ENCODE measurements at regions not wholly inside any gene's neighbourhood (a gene's known extent, or its start where the extent isn't known, plus 50 kb on each side); places are given as distances from the start of the nearest gene placed in this dataset.

GRCh38 chr2:104563398-104563996, 290.4 kb upstream of the POU3F3 start:
- no peak for DNase-seq

DNA sequence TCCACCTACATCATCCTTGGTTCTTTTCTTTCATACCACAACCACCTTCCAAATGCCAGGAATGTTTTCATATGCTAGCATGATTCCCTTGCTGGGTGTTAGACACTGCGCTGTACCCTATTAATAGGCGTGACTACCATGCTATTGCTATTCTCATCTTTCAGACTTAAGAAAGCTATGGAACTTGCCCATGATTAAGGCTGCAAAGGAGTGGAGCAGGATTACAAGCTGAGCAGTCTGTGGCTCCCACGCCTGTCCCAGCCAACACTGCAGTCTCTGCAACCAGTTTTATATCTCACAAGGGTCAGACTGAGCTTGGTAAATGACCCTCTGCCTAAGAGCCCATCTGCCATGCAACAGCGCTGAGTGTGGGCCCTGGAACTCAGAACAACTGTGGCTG, 285.7 kb upstream of the POU3F3 start:
- DNase-seq = no peak

DNA sequence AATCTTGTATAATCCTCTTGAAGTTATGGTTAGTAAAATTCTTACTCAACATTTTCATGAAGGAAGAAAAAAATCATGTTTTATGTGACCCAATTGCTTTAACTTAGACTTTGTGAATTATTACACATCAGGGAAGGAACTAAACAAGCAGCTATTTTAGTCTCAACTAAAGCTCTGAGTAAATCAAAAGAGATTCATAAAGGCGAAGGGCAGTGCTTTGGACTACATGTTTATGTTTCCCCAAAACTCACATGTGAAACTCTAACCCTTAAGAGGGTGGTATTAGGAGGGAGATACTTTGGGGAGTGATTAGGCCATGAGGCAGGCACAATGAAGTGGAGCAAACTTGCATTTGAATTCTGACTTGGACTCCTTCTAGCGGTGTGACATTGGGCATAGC, 283.7 kb upstream of the POU3F3 start:
- DNase-seq = no peak

DNA sequence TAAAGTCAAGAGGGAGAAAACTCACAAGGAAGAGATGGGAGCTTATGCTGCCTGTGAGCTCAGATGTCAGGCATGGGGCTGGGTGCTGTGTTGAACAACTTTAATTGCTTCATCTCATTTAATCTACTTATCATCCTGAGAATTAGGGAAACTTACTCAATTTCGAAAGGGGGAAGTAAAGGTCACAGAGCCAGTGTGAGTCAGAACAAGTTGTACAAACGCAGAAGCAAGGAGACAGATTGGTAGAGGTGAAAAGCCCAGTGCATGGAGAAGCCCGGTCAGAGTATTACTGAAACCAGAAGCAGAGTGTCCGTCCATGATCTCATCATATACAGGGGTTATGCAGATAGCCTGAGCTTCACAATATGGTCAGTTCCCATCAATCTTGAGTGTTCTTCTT, 281.1 kb upstream of the POU3F3 start:
- peak; percentile 48 for DNase-seq

- no peak for DNase-seq
Observed at GRCh38 chr2:104574367-104574766, 279.5 kb upstream of the POU3F3 start.

DNA sequence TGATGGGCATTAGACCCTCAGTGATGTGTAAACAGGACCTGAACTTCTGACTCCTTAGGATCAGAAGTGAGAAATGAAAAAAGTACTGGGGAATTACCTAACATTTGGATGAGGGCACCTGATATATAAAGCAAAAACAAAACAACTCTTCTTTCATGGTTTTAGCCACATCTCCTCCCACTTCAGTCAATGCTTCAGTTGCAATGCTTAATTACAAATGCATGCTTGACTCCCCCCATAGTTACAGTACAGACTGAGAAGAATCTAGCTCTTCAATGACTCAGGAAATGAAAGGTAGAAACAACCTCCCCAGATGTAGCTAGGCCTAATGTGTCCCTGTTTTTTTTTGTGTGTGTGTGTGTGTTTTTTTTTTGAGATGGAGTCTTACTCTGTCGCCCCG, 276.8 kb upstream of the POU3F3 start:
- DNase-seq = no peak

- DNase-seq = no peak
Observed at GRCh38 chr2:104582471-104582870, 271.4 kb upstream of the POU3F3 start.

DNA sequence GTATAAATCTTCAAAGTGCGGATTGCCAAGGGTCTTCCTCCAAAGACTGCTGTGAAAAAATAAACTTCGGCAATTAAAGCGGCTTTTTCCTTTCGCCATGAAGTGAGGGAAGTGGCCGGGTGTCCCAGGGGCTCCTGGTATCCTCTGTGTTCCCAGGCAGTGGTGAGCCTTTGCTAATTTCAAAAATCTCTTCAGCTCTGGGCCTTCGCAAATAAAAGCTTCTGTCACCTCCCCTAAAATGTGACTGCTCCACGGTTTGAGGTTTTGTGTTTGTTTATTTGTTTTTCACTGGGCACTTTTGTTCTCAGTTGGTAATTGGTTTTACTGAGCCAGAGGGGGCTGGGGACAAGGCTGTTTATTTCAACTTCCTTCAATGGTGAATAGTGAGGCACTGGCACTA, 270.1 kb upstream of the POU3F3 start:
- no peak for DNase-seq

DNA sequence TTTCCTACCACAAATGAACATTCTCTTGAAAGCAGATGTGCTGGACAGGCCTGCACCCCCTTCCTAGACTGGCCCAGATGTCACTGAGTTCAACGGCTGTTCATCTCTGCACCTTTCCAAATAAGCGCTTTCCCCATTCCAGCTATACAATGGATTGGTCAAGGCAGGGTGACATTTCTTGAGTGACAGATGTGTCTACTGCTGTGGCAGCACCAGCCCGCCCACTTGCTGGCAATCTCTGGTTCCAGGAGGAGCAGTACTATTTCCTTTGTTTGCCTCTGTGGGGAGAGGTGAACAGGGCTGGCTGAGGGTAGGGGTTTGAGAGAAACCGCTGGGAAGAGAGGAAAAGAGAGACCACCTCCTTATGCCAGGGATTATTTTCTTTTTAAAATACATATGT, 269.5 kb upstream of the POU3F3 start:
- no peak for DNase-seq

DNA sequence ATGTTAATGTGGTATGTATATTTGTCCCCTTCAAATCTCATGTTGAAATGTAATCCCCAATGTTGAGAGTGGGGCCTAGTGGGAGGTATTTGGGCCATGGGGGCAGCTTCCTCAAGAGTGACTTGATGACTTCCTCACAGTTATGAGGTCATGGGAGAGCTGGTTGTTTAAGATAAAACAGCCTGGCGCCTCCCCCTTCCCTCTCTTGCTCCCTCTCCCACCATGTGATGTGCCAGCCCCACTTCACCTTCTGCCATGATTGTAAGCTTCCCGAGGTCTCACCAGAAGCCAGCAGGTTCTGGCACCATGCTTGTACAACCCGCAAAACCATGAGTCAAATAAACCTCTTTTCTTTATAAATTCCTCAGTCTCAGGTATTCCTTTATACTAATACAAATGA, 258.3 kb upstream of the POU3F3 start:
- DNase-seq = no peak

GRCh38 chr2:104597942-104598341, 256.0 kb upstream of the POU3F3 start:
- DNase-seq = no peak

DNA sequence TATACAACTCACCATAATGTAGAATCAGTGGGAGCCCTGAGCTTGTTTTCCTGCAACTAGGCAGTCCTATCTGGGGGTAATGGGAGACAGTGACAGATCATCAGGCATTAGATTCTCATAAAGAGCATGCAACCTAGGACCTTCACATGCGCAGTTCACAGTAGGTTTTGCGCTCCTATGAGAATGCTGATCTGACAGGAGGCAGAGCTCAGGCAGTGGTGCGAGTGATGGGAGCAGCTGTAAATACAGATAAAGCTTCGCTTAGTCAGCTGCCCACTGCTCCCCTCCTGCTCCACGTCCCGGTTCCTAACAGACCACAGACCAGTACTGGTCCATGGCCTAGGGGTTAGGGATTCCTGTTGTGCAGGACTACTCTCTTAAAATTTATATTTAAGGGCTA, 255.3 kb upstream of the POU3F3 start:
- DNase-seq = no peak

- no peak for DNase-seq
Observed at GRCh38 chr2:104599787-104600510, 254.0 kb upstream of the POU3F3 start.

DNA sequence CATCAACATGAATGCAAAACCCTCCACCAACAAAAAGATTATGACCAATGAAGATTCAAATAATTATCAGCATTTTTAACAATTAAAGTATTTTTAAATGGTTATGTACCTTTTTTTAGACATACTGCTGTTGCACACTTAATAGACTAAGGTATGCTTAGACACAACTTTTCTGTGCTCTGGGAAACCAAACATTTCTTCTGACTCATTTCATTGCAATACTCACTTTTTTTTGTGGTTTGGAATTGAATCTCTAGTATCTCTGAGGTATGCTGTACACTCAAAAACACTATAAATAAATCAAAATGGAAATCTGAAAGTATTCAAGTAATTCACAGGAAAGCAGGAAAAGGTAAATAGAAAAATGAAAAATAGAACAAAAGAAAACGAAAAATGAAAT, 247.9 kb upstream of the POU3F3 start:
- DNase-seq = no peak

DNA sequence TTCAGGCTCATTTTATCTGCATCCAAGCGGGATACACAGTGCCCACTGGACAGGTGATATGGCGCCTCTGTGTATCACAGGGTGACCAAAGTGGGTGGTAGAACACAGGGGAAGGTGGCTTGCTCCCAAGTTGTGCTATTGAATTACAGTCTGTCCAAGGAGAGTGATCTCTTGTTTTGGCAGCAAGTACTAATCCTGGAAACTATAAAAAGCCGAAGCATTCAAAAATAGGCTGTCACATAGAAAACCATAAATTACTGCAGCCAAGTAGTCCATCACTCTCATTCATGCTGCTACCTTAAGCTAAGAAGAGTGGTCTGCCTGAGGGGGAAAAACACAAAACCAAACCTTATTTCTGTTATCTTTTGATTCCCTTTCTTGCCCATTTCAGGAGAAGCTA, 237.1 kb upstream of the POU3F3 start:
- no peak for DNase-seq

- DNase-seq = no peak
Observed at GRCh38 chr2:104620801-104621200, 233.1 kb upstream of the POU3F3 start.

- DNase-seq = no peak
Observed at GRCh38 chr2:104635608-104636007, 218.3 kb upstream of the POU3F3 start.

GRCh38 chr2:104638190-104638858, 215.6 kb upstream of the POU3F3 start:
- no peak for DNase-seq

DNA sequence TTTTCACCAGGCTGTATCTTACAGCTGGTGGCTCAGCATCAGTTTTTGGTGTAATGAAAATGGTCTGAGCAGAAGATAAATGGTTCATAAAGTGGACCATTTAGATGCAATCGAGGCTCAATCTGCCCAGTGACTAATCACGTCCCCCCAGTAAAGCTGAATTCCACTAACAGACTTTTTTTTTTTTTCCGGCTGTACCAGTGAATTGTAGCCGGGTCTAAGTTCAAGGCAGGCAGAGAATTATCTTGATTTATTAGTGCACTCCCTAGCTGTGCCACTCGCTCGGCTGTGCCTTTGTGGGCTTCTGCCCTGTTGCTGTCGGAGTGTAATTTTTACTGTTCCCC, 215.1 kb upstream of the POU3F3 start:
- no peak for DNase-seq

- no peak for DNase-seq
Observed at GRCh38 chr2:104641786-104642185, 212.1 kb upstream of the POU3F3 start.

GRCh38 chr2:104648376-104648775, 205.5 kb upstream of the POU3F3 start:
- no peak for DNase-seq

- no peak for DNase-seq
Observed at GRCh38 chr2:104649866-104650265, 204.0 kb upstream of the POU3F3 start.

GRCh38 chr2:104650405-104650996, 203.4 kb upstream of the POU3F3 start:
- no peak for DNase-seq

DNA sequence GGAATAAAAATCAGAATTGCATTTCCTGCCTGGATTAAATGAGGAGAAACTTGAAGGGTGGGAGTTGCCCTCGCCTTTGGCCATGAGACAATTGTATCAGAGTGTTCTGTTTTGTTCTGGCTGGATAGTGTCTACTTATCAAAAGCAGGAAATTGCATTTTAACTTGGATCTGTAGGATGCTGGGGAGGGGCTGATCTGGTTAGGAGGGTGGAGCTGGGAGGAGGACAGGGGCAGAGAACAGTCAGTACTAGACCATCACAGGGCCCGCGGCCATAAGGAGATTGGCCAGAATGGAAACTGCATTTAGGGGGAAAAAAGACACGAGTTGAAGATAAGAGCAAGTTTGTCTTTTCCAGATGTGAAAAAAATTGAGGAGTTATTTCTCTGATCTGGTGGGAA, 199.1 kb upstream of the POU3F3 start:
- no peak for DNase-seq
